Activated effector memory CD4-positive, alpha-beta T cell treated with Interleukin-2 at 50 U/mL for 16 hours (primary cell): ENCODE measurements at regions not wholly inside any gene's neighbourhood (a gene's known extent, or its start where the extent isn't known, plus 50 kb on each side); places are given as distances from the start of the nearest gene placed in this dataset.
"Not testable (repeated sequence)": the region's sequence is repeated elsewhere in the genome, so short reads cannot be mapped to it uniquely, and the experiment has no call there.

ENCODE experiments used
- DNase-seq: peaks from one replicate; pipeline ENCODE4 v3.0.0-alpha.2; 2020

GRCh38 chr2:84129018-84129417 is 330.1 kb downstream of the SUCLG1 start:
- no peak for DNase-seq

DNA sequence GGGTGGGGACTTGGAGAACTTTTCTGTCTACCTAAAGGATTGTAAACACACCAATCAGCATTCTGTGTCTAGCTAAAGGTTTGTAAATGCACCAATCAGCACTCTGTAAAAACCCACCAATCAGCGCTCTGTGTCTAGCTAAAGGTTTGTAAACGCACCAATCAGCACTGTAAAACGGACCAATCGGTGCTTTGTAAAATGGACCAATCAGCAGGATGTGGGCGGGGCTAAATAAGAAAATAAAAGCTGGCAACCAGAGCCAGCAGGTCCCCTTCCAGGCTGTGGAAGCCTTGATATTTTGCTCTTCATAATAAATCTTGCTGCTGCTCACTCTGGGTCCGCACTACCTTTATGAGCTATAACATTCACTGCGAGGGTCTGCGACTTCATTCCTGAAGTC is 331.3 kb downstream of the SUCLG1 start:
- DNase-seq, result not testable (repeated sequence)

DNA sequence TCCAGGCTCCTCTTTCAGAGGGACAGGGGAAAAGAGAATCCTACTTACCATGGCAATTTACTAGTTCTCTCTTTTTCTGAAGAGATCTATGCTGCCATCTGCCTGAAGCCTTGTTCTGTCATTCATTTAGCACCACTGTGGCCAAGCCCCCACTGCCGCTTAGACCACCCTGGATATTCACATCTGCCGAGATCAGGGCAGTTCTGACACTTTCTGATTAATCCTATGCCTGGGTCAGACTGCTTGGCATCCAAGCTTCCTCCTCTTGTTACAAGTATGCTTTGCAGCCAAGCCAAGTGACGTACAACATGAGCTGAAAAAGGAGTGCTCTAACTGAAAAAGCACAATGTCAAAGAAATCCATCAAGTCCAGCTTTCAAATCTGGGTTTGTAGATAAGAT is 332.6 kb downstream of the SUCLG1 start:
- DNase-seq, result no peak

DNA sequence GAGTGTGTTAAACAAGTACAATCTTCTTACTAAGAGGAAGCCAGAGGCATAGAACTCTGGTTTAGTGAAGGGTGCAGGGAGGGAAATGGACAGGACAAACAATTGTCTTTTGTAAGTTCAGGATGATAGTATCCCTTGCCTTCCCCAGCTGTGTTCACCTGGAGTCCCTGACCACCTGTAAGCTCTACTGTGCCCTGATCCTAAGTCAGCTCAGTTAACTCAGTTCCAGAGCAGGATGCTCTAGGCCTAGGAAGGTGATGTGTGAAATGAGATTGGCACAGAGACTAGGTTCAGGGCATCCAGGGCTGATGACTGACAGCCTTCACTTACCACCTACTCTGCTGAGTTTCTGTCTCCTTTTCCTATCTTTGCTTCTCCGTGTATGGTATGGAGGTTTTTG is 333.0 kb downstream of the SUCLG1 start:
- DNase-seq, result no peak

DNA sequence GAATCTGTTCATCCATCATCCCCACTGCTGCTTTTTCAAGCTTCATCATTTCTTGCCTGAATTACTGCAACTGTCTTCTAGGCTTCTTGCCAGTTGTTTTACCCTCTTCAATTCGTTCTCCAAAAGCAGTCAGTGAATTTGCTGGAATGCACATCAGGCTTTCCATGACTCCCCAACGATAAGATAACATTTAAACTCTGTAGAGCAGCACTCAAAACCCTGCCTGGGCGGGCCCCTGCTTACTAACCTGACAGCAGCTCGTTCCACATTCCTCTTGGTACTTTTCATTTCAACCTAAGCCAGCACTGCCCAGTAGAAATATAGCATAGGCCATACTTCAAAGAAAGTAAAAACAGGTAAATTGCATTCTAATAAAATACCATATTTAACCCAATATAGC is 342.9 kb downstream of the SUCLG1 start:
- DNase-seq, result no peak

DNA sequence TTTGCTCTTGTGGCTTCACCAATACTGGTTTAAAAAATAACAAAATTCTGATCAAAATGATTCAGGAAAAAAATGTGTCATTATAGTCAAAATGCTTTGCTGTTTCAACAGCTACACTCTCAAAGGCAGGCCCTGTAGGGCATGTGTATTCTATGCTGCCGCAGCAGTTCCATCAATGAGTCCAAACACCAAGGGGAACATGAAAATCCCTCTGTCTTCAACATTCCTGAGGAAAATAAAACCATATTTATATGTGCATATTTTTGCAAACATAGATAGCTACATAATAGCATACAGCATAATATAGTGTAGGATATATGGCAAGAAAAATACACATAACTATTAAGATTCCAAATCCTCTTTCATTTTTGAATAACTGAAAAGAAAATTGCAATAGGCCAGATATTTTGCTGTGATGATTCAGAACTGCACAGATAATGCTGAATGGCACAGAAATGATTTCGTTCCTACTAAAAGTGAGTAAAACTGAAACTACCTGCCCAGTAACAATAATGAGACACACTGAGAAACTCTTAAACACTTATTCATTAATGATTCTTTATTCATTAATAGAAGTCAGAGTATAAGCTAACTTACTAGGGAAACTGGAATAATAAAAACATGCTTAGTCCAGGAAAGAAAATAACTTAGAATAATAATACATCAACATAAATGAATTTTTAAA is 343.8 kb downstream of the SUCLG1 start:
- no peak for DNase-seq

DNA sequence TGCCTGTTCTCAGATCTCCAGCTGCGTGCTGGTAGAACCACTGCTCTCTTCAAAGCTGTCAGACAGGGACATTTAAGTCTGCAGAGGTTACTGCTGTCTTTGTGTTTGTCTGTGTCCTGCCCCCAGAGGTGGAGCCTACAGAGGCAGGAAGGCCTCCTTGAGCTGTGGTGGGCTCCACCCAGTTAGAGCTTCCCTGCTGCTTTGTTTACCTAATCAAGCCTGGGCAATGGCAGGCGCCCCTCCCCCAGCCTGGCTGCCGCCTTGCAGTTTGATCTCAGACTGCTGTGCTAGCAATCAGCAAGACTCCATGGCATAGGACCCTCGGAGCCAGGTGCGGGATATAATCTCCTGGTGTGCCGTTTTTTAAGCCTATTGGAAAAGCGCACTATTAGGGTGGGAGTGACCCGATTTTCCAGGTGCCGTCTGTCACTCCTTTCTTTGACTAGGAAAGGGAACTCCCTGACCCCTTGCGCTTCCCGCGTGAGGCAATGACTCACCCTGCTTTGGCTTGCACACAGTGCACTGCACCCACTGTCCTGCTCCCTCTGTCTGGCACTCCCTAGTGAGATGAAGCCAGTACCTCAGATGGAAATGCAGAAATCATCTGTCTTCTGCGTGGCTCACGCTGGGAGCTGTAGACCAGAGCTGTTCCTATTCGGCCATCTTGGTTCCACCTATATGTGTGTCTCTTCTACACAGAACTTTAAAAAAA is 355.1 kb downstream of the SUCLG1 start:
- not testable (repeated sequence) for DNase-seq

- DNase-seq, result no peak
These were observed 356.8 kb downstream of the SUCLG1 start for GRCh38 chr2:84102274-84102673.

DNA sequence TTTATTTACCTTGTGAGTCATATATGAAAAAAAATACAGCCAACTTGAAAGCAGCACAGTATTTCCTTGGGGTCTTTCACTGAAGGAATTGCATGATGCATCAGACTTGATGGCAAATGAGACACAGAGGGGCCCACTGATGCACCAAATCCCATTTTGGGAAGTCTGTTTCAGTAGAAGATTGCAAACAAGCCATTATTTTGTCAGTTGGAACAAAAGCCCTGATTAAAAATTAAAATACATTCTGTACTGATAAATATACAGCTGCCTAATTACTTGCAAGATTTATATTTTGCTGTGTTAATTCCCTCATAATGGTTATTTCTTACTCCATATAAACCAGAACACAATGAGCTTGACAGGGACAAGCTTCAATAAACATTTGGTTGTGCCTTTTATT is 370.4 kb downstream of the SUCLG1 start:
- DNase-seq, result no peak

DNA sequence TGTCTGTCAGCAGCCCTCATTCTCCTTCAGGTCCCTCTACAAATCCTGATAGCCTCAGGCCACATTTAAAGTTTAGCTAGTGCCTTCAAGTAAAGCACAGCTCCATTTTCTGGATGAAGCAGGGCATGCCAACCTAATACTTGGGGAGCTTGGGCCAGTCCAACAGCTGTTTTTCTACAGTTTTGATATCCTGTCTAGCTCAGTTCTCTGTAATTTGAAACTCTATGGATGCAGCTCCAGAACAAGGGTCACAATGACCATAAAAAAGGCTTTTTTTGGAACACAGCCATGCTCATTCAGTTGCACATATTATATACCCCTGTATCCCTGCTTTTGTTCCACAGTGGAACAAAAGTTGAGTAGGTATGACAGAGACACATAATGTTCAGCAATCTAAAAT is 373.5 kb downstream of the SUCLG1 start:
- DNase-seq, result no peak

DNA sequence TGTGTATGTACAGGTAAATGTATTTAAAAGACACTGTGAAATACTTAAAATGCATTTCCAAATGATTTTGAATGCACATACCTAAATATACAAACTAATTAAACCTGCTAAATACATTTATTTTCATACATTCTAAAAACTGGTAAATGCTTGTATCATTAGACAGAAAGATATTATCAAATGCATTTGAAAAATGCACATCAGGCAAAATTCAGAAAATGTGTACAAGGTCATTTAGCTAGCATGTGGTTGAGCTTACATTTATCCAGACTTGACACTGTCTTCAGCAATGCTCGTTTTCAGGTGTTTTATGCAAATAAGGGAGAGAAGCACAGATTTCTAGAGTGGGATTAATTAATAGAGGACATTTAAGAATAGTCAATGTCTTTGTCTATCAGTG is 374.2 kb downstream of the SUCLG1 start:
- no peak for DNase-seq

DNA sequence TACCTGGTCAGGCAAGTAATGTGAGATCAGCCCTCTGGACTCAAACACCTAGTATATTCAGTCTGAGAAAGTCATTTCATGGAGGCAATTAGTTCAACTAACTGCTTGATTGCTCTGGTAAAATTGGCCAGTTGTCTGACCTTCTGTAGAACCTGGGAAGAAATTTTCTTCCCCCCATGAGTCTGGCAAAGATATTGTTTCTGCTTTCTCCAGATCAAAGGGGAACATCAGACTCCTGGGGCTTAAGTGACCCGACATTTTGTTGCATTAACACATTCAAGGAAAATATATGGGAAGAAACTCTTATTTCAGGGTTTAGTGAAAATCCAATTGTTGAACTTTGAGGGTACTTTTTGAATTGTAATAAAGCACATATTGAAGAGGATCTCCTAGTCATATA is 375.1 kb downstream of the SUCLG1 start:
- no peak for DNase-seq

DNA sequence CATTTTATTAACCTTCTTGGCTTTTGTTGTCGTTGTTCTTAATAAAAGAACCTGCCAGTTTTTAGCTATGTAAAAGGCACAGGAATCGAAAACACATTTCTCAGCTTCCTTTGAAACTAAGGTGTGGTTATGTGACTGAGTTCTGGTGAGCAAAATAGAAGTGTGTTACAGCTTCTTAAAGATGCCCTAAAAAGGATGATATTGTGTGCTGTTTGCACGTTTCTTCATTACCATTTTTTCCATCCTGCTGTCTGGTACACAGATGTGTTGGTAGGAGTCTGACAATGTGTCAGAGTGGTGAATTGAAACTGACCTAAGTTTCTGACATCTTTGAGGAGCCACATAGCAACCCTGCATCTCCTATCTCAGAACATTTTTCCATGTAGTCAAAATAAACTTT is 380.6 kb downstream of the SUCLG1 start:
- DNase-seq, result no peak

DNA sequence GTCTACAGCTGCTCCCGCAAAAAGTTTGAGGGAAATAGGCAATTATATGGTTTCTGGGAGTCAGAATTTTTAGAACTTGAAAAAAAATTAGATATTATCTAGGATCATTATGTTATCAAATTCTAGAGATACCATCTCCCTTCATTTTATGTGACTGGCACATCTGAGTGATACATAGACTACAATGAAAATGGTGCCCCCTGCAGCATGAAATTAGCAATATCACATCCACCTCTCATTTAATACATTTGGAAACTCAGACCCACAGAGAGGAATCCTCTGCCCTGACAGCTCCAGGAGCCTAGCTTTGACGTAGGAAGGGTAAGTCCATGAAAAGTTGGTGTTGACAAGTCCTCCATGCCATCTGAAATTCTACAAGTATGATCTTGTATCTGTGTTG is 381.6 kb downstream of the SUCLG1 start:
- DNase-seq, result no peak

GRCh38 chr2:84071050-84071449 is 388.0 kb downstream of the SUCLG1 start:
- DNase-seq, result no peak

DNA sequence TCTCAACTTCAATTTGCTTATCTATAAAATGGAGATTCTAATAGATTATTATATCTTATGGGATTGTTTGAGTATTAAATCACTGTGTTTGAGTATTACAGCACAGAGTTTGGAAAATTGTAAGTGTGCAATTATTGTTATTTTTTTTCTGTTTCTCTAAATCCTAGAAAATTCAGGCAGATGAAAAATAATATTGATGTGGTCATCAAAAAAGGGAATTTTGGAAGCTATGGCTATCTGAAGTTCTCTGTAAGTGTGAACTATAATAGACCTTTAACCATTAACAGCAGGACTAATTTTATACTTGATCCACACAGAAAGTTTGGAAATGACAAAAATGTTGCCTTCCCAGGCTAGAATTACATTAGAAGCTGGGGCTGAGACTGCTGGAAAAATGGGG is 393.2 kb downstream of the SUCLG1 start:
- no peak for DNase-seq

GRCh38 chr2:84057917-84058560 is 401.0 kb downstream of the SUCLG1 start:
- DNase-seq, result no peak

DNA sequence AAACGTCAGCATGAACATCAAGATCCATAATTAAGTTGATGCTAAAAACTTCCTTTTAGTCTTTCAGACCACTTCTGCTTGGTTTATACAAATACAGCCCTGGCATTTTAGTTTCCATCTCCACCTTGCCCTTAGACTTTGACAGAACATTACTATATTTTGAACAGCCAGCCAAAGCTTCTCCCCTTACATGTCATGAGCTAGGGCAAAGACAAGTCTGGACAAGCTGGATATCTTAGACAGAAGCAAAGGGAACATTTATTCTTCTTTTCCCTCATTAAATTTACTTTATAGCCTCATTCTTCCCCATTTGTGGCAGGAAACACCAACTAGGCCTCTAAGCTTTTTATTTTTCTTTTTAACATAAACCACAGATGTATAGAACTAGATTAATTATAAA is 403.3 kb downstream of the SUCLG1 start:
- DNase-seq, result no peak

DNA sequence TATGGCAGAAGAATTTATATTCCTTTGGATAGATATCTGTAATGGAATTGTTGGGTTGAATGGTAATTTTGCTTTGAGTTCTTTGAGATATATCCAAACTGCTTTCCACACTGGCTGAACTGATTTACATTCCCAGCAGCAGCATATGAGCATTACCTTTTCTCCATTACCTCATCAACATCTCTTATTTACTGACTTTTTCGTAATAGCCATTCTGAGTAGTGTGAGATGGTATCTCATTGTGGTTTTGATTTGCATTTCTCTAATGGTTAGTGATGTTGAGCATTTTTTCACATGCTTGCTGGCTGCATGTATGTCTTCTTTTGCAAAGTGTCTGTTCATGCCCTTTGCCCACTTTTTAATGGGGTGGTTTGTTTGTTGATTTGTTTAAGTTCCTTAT is 404.5 kb downstream of the SUCLG1 start:
- DNase-seq, result not testable (repeated sequence)

- DNase-seq, result no peak
These were observed 406.2 kb downstream of the SUCLG1 start for GRCh38 chr2:84052913-84053312.

DNA sequence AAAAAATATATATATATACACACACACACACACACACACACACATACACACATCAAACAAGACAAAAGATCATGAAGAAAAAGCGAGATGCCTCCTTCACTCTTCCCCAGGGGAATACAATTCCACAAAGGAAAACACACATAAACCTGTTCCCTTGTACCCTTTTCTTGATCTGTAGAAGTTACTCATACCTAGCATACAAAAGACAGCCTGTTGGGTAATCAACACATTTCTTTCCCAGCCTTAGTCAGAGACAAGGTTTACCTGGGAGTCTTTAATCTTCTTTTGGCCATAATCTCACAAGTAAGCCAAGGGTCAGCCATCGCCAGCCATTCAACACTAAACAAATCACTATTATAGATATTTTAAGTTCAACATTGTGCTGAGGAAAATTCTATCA is 407.0 kb downstream of the SUCLG1 start:
- no peak for DNase-seq

DNA sequence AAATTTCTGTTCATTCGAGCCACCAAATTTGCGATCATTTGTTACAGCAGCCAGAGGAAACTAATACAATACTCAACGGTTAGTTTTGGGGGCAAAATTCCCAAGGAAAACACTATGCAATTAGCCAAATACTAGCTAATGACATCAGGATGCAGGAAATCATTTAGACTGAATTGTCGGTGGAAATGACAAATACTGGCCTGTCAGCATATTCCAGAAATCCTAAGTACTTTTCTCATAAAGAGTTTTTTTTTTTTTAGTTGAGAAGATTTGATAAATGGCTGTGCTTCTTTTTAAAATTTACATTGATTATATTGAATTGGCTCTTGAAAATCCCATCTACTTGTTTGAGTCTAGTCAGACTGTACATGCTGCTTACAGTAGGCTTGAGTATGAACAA is 410.1 kb downstream of the SUCLG1 start:
- DNase-seq, result no peak

DNA sequence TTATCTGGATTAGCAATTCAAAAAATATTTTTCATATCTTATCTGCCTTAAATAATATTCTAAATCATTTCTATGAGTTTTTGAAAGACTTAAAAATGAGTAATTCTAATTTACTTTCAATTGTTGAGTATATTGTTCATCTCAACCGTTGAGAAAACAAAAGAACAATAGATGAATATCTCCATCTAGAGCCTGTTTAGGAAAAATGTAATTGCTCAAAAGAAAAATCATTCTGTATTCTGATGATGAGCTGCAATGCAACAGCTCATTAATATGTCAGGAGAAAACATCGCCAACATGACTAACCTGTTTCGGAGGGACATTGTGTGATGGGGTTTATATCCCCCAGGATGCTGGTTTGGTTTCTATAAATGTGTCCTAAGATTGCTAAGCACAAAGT is 417.6 kb downstream of the SUCLG1 start:
- DNase-seq, result no peak

- DNase-seq, result no peak
These were observed 418.8 kb downstream of the SUCLG1 start for GRCh38 chr2:84040281-84040680.
